T-helper 1 cell treated with Interleukin-12 subunit alpha and Interleukin-12 subunit beta and Interleukin-4 antibody, amounts not matched to agents 30 ng/mL and 1 ng/mL, for 36 hours (primary cell): ENCODE measurements at regions not wholly inside any gene's neighbourhood (a gene's known extent, or its start where the extent isn't known, plus 50 kb on each side); places are given as distances from the start of the nearest gene placed in this dataset.
"Not testable (repeated sequence)": the region's sequence is repeated elsewhere in the genome, so short reads cannot be mapped to it uniquely, and the experiment has no call there.

Experiments used
- intact Hi-C: fragments of 100-400 bp; cut with micrococcal nuclease; formaldehyde crosslinking; loops from one replicate; pipeline ENCODE4 v1.15.1; 2024

DNA sequence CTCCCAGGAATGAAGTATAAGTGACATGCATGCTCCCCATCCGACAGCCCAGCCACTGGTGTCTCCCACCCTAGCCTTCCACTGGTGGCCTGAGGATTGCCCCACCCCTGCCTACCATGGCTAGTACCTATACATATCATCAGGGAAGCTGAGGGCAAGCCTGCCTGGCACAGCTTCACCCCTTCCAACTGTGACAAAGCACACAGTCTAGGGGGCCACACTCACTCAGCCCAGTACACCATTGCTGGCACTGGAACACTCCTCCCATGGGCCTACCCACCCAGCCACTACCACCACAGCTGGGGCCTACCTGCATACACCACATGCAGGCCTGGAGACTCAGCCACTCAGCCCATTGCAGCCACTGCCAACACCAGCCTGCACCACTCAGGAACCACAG is 393.1 kb upstream of the STEAP1 start:
- intact Hi-C loops = no loop called here

DNA sequence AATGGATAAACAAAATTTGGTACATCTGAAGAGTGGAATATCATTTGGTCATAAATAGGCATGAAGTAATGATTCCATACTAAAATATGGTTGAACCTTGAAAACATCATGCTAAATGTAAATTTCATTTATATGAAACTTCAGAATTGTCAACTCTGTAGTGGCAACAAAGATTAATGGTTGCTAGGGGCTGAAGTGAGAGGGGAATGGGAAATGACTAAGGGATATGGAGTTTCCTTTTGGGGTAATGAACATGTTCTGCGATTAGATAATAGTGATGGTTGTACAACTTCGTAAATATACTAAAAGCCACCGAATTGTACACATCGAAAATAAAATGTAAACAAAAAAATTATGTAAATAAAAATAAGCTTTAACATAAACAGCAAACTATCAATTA is 384.1 kb upstream of the STEAP1 start:
- intact Hi-C loops = no loop called here

DNA sequence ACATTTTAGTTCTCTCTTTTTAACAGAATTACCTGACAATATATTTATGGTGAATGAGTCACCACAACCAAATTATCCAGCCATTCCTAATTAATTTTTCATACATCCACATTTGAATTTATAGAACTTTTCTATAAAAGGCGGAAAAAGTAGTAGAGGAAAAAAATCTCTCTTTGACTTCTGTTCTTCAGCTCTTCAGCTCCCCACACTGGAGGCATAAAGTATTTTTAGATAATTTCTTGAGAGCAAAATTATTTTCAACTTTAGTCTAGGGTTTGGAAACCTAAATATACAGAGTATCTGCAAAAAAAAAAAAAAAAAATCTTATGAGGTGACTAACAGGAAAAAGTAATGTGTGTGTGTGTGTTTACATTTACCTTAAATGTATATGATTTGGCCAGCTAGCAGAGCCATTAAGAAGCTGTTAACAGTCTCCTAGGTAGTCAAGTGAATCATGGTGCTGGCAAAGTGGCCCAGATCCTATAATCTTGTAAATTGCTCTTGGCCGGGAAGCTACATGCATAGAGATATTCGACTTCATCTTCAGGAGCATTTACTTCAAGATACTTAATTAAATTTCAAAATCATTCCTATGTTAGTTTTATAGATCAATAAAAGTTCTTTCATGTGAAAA is 383.1 kb upstream of the STEAP1 start:
- intact Hi-C loops = no loop called here

DNA sequence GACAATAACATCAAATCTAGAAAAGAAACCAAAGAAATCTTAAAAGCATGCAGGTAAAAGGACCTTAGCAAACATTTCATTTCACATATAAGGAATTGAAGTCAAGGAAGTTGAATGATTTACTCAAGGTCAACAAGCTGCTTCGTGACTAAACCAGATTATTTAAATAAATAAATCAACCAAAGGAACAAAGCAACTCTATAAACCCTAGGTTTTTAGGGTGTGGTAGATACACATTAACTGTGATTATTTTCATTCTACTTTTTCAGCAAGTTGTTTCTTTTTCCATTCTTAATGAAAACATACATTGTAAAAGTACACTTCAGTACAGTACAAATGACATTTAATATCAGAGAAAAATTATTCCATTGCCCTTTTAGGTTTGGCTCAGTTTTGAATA is 382.0 kb upstream of the STEAP1 start:
- intact Hi-C loops = no loop called here

DNA sequence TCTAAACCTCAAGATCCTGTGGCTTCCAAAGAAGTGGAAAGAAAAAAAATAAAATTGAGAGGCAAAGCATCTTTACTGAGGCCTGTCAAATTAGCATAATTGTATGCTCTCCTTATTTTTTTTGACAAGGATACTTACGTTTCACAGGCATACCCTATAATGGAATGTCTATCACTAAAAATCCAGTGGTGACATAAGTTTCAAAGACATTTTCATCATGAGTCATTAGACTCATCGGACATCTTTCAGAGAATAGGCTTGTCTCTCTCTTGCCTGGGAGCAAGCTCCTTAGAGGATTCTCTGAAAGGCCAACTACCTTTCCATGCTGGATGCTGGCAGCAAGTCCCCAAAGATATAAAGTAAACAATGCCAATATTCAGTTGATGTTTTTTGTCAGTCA is 380.7 kb upstream of the STEAP1 start:
- intact Hi-C loops = no loop called here

DNA sequence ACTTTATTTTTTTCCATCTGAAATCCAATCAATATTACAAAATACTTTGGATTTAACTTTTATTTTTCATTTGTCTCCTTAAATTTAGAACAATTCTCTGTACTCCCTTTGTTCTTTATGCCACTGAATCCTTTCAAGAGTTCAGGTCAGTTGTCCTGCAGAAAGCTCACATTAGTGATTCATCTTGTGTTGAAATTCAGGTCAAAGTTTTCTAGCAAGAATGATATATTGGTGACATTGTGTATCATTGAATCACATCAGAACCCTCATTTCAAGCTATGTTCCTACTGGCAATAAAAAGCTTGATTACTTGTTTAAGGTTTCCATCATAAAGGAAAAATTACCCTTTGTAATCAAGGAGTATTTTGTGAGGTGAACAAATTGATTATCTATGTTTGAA is 378.8 kb upstream of the STEAP1 start:
- intact Hi-C loops = no loop called here

DNA sequence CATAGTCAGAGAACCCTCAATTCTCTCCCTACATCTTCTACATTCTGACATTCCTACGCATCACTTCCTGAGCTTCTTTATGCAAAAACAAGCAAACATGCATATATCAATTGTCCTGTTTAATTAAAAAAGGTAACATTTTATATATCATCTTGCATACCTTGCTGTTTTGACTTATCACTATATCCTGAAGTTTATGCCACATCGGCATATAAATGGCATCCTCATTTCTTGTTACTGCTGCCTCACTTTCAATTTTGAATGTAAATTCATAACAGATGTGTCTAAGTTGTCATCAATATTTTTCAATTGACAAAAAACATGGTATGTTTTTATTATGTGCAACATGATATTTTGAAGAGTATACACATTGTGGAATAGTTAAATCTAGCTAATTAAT is 377.3 kb upstream of the STEAP1 start:
- intact Hi-C loops = no loop called here

DNA sequence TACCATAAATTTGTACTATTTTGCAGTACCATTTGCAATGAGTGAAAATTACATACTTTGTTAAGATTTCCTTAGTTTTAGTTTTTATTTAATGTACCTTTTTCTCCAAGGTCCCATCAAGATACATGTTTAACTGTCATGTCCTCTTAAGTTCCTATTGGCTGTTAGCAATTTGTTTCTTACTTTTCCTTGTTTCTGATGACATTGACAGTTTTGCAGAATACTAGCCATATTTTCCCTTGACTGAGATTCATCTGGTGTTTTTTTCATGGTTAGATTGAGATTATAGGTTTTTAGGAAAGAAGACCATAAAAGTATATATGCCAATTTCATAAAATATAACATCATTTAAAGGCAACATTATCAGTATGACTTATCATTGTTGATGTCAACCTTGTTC is 376.8 kb upstream of the STEAP1 start:
- intact Hi-C loops = no loop called here

DNA sequence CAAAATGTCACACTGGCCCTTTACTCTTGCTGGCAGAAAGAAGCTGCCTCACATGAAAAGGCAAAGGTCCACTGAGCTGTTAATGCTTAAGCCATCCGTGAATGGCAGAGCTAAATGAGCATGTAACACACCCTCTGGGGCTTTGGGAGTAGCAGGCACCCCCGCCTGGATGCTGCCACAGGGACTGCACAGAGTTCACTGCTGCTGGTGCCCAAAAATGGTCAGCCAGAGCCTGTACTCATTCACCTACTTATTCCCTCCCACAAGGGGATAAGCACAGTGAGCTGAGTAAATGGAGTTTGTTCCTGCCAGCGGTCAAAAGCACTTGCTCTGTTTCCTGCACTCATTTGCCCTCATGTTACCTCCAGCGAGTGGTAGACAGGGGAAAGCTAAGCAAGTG is 374.0 kb upstream of the STEAP1 start:
- intact Hi-C loops = no loop called here

DNA sequence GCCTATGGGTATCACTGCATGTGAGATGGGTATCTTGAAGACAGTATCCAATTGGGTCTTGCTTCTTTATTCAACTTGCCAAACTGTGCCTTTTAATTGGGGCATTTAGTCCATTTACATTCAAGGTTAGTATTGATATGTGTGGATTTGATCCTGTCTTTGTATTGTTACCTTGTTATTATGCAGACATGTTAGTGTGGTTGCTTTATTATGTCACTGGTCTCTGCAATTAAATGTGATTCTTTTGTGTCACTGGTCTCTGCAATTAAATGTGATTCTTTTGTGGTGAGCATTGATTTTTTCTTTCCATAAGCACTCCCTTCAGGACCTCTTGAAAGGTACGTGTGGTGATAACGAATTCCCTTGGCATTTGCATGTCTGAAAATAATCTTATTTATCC is 357.8 kb upstream of the STEAP1 start:
- intact Hi-C loops = no loop called here

DNA sequence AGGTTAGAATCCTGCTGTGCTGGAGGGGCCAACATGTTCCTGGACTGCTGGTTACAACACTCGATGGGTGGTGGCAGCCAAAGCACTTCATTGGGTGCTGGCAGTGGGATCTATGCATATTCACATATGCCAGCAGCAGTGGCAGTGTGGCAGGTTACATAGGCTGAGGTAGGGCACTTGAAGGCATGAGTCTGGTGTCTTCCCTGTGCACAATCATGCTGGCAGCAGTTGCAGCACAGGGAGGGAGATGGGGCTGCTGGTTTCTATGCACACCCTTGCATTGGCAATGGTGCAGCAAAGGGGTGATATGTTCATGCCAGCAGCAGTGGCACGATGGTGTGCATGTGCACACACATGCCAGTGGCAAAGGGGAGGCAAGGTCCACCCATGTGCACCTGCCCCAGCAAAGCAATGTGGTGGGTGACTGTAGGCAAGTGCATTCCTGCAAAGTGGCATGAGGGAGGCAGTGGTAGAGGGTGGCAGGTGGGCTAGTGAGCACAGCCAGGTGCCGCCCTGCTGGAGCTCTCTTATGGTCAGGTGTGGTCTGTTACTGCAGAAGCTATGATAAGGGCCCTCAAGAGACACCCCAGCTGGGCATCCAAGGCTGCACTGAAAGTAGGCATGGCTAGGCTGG is 356.2 kb upstream of the STEAP1 start:
- intact Hi-C loops = no loop called here

DNA sequence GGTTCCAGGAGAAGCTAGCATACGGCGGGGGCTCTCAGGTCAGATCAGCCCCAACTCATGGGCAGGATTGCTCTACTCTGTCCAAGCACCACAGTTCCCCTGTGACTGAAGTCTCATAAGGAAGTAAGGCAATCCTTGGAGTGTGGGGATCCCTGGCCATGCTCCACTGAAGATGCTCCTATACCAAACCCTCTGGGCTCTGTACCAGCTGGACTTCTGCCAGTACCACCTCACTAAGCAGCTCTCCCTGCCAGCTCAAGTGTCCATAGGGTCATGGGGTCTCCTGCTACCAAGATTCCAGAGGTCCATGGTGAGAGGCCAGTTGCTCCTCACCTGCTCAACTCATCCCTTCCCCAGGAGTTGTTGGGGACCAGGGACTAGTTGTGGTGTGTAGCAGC is 355.7 kb upstream of the STEAP1 start:
- intact Hi-C loops = no loop called here

DNA sequence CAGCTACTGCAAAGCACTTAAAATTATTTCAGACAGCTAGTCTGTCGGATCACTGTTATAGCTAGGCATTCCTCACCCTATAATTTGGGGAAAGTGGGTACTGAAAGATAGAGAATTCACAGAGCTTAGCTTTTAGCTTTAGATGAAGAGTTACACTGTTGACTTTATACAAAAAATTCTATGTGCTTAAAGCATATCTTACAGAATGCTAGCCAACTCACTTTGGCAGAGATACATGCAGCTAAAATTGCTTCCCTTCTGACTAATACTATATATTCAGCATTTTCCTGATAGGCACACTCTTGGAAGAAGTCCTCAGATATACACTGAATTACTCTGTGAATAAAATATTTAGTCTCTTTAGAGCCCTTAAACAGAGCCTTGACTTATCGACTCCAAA is 353.5 kb upstream of the STEAP1 start:
- intact Hi-C loops = no loop called here

DNA sequence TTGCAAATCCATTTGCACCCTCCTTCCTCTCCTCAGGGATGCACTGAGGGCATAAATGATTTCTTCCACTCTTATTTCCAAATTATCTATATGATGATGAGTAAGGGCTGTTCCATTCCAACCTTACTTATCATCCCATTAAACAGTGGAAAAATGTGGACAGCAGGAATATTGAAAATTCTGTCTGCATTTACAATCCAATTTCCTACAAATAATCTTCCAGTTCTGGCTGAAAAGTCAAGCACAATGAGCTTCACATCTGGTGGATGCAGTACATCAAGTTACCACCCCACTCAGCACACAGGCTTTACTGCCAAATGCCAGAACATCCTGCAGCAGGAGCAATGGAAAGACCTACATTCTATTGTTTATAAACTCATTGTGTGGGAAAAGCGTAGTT is 345.0 kb upstream of the STEAP1 start:
- intact Hi-C loops = no loop called here

DNA sequence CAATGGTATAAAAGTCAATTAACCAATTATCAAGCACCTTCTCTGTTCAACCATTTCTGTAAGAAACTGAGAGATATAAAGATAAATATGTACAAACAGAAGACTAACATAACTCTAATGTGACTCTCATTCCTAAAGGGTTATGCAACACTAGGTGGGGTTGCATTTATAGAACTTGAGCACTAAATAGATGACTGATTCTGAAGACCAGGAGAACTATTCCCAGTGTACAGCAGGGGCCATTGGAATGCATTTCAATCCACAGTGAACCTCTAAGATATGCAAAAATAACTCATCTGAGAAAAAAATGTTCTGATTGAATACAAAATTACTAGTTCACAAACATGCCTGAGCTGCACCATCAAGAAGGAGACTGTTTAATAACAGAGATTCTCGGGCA is 341.2 kb upstream of the STEAP1 start:
- intact Hi-C loops = no loop called here

DNA sequence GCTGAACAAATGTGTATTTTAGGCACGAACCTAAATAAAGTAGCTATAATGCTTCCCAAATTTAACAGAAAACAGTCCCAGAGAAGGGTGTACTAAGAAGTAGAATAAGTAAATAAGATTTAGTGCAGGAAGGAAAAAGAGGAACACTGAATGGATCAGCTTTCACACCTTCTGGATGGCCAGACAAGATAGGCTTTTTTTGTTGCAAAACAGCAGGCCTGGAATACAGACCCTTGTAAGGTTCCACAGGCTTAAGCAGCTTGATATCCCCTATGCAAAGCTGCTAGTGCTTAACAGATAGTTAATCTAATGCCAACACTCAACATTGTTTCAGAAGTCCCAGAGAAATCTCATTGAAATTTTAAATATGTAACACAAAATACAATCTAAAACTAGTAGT is 328.1 kb upstream of the STEAP1 start:
- intact Hi-C loops = no loop called here

DNA sequence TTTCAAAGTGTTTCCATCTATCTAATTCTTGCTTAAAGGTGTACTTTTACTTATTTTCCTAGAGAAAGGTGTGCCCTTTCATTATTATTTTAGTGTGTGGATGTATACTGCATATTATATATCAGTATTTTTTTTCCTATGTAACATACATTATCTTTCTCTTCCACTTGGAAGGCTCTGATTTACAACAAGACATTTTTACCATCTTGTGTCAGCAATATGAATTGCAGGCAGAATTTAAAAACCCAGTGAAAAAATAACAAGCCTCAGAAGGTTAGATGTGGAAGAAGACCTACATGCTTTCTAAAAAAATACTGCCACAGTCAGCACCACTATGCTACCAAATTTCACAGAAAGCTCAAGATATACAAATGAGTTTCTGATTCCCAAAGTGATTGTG is 327.7 kb upstream of the STEAP1 start:
- intact Hi-C loops = no loop called here

DNA sequence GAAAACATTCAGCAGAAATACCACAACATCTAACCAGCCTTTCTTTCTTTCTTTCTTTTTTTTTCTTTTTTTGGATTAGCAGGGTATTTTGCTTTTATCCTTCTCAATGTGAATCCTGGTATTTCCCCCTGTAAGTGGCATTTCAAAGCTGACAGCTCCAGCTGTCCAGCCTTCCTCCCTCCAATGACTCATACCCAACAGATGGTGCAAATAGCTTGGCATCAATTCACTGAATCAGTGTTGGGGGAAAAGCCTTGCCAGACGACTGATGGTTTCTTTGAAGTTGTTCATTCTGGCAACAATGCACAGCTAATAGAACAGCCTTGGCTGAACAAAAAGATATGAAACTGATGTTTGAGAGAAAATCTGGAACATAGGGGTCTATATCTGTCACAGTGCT is 316.8 kb upstream of the STEAP1 start:
- intact Hi-C loops = no loop called here

DNA sequence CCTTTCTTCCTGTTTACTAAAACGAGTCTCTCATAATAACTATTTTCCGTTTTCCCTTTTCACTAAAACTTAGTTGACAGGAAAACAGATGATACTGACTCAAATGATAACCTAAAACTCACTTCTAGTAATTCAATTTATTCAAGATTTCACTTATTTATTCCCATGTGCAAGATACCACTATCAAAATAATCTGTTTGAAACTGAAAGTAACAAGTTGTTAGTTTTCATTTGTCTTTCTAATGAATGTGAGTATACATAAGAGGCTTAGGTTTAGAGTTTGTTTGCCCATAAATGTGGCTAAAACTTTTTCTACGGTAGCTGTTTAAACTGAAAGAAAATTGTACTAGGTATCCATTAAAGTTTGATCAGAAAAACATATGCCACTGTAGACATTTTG is 314.9 kb upstream of the STEAP1 start:
- intact Hi-C loops = no loop called here

DNA sequence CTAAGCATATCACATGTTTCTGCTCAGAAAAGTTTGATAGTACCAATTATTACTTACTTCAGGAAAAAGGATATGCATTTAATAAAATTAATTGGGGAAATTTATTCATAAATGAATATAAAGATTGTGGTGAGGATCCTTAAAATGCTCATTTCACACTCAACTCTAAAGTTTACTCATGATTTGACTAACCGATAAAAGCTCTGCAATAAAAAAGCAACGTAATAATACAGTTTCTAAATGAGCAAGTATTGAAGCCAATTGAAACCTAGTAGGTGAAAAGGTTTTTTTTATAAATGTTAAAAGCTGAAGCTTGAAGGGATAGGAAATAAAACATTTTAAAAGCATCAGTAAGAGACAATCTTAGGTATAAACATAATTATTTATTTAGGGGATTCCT is 308.3 kb upstream of the STEAP1 start:
- intact Hi-C loops = no loop called here

DNA sequence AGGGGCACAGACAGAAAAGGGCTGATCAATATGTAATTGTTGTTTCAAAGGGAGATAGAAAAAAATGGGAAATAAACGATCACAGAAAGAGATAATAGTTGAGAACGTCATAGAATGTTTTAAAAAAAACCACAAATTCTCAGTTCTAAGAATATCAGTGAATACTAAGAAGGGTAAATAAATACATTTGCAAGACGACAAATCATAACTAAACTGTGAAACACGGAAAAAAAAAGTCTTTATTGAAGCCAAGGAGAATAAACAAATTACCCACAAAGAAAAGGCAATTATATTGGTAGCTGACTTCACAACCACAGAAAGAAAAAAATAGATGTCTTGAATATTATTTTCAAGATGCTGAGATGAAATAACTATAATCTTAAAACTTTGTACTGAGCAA is 305.2 kb upstream of the STEAP1 start:
- intact Hi-C loops = no loop called here

DNA sequence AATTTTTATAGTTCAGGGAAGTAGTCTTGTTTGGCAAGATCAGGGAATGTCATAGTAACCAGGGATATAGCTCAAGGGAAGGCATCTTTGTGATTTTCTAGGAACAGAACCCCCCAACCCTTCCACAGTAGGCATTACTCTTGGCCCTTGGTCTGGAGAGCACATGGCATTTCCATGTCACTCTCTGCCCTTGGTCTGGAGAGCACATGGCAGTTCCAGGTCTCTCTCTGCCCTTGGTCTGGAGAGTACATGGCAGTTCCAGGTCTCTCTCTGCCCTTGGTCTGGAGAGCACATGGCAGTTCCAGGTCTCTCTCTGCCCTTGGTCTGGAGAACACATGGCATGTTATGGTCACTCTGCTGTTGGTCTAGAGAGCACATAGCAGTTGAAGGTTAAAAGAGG is 297.2 kb upstream of the STEAP1 start:
- intact Hi-C loops = not testable (repeated sequence)

DNA sequence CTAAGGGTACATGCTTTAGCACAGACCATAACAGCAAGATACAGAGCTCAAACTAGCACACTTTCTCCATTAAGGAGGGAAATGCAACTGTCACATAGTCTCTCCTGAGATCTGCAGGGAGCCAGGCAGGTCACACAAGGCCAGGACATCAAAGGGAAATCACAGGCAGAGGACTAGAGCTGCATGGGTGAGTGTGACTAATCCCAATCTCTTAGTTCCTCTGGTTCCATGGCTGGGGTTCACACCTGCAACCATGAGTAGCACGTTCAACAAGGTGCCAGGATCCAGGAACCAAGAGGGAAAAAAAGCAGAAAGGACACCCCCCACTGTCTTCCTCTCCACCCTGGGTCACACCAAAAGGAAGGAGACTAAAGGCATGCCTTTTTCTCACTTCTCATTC is 296.5 kb upstream of the STEAP1 start:
- intact Hi-C loops = no loop called here

DNA sequence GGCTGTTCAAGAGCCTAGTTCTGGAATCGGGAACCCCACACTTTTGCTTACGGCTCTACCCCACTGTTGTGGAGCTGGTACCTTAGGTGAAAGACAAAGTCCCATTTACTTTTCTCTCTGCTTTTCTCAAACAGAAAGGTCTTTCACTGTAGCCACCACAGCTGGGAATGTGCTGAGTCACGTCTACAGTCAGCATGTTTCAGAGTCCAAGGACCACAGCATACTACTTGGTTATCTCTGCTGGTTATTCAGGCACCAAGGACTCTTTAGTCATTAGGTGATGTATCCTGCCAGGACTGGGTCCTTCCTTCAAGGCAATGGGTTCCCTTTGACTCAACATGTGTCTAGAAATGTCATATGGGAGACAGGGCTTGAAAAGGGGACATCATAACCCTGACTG is 266.8 kb upstream of the STEAP1 start:
- intact Hi-C loops = no loop called here
